AG09309 (cell line): ENCODE measurements at regions not wholly inside any gene's neighbourhood (a gene's known extent, or its start where the extent isn't known, plus 50 kb on each side); places are given as distances from the start of the nearest gene placed in this dataset.
"Not testable (repeated sequence)": the region's sequence is repeated elsewhere in the genome, so short reads cannot be mapped to it uniquely, and the experiment has no call there.

Experiments used
- DNase-seq: peaks from one replicate; pipeline ENCODE4 v3.0.0-alpha.2; 2010; ENCODE audit warnings: low read depth
- H3K4me3 ChIP-seq: 2 replicates; pipeline ENCODE4 v1.5.1; 2011; ENCODE audit warnings: mild to moderate bottlenecking, low read depth, low read length, moderate library complexity; ENCODE audit not compliant: control insufficient read depth
- TF ChIP-seq, protein P1 (sequence below): IDR thresholded peaks from 2 replicates; pipeline ENCODE4 v1.5.1; 2011; ENCODE audit warnings: mild to moderate bottlenecking, low read depth, low read length, inconsistent platforms; ENCODE audit not compliant: insufficient read depth, control insufficient read depth; ENCODE audit errors: missing control alignments

DNA sequence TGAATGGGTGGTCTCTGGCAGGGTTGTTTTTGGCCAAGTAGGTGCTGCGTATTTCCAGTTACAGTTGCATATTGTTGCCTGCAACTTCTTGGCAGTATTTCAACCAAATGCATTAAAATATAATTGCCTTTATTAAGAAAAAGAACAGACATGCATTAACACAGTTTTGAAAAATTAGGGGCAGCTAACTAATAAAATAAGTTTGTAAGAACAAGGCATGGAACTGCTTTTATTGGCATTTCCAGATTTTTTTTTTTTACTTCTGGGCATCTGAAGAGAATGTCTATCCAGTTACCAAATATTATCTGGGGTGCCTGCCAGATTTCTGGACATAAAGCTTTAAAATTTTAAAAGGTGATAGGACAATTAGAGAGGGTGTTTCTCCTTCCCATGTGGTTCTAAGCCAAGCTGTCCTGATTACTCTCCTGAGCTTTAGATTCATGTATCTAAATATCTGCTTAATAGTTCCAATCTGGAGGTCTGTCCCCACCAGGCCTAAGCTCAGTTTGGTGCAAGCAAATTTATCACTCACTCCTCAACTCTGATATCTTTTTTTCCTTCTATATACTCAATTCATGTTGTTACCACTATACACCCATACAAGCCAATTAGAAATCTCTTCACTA is 553.3 kb upstream of the USP24 start:
- H3K4me3 ChIP-seq: no peak overlapping the region
- TF ChIP-seq, protein P1, sequence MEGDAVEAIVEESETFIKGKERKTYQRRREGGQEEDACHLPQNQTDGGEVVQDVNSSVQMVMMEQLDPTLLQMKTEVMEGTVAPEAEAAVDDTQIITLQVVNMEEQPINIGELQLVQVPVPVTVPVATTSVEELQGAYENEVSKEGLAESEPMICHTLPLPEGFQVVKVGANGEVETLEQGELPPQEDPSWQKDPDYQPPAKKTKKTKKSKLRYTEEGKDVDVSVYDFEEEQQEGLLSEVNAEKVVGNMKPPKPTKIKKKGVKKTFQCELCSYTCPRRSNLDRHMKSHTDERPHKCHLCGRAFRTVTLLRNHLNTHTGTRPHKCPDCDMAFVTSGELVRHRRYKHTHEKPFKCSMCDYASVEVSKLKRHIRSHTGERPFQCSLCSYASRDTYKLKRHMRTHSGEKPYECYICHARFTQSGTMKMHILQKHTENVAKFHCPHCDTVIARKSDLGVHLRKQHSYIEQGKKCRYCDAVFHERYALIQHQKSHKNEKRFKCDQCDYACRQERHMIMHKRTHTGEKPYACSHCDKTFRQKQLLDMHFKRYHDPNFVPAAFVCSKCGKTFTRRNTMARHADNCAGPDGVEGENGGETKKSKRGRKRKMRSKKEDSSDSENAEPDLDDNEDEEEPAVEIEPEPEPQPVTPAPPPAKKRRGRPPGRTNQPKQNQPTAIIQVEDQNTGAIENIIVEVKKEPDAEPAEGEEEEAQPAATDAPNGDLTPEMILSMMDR: no peak
- no peak for DNase-seq

DNA sequence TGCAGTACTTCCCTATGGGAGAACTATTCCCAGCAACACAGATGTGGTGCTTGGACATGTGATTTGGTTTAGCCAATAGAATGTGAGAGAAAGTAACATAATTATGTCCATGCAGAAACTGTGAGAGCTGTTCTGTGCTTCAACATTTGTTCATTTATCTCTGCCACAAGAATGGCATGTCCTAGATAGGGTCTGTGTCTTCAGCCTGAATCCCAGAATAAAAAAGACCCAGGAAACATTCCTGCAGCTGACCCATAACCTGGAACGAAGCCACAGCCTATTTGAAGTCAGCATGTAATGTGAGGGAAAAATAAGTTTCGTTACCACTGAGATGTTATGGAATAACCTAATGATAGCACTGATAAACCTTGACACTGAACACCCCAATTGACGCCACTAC is 552.0 kb upstream of the USP24 start:
- DNase-seq: no peak
- TF ChIP-seq, protein P1: no peak
- no peak overlapping the region for H3K4me3 ChIP-seq

DNA sequence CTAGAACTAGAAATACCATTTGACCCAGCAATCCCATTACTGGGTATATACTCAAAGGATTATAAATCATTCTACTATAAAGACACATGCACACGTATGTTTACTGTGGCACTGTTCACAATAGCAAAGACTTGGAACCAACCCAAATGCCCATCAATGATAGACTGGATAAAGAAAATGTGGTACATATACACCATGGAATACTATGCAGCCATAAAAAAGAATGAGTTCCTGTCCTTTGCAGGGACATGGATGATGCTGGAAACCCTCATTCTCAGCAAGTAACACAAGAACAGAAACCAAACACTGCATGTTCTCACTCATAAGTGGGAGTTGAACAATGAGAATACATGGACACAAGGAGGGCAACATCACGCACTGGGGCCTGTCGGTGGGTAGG is 550.3 kb upstream of the USP24 start:
- not testable (repeated sequence) for H3K4me3 ChIP-seq, DNase-seq

DNA sequence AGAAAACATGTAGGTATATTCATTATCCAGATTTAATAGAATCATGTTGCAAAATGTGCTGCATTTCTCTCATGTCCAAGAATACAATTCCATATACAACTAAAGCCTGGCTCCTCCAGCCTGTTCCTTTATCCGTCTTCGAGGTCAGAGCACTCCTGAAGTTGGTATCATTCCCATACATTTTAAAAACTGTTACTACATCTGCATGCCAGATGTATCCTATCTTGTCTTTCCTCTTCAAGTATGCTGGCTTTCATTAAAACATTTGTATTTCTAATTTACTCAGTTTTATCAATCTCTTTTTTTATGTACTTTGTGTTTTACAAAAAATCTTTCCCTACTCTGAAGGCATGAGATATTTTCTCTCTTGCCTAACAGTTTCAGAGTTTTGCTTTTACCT is 536.6 kb upstream of the USP24 start:
- DNase-seq: no peak
- TF ChIP-seq, protein P1: no peak
- H3K4me3 ChIP-seq: no peak overlapping the region

DNA sequence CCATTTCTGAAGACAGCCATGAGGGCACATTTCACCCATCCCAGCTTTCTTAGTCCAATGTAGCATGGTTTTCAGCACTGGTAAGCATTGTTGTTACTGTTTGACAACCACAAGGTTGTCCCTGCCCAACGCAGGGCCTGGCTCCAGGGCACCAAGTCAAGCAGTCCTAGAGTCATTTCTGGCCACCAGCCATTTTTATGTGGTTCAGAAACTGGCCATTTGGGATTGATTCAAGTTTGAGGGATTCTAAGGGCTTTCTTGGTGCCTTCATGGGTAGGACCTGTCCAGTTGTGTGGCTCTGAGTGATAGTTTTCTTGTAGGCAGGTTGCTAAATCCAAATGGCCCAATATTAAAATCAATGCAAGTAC is 535.4 kb upstream of the USP24 start:
- TF ChIP-seq, protein P1: no peak
- H3K4me3 ChIP-seq: no peak overlapping the region
- no peak for DNase-seq

DNA sequence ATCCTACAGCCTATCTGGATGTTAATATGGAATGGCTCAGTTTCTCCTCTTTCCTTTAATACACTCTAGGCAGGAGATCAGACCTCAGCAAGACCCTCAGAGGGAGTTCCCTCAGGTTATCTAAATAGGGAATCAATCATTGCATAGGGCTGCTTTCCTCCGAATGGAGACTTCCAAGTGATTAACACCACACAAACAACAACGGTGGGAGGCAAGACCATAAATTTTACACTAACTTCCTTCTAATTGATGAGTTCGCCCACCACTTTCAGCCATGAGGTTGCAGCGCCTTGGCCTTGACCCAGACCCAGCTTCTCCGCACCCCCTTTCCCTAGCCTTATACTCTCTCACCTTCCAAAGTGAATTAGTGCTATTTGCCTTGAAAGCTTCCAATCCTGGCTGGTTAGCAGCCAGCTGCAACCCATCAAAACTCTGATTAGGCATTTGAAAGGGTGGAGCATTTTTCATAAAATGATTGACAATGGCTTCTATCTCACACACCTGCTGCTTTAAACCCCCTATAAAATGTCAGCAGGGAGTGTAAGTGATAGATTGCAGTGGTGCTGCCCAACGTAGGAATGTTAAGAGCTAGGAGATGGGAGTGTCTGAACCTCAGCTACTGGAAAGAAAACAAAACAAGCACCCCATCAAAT is 534.9 kb upstream of the USP24 start:
- DNase-seq: no peak
- TF ChIP-seq, protein P1: no peak
- no peak overlapping the region for H3K4me3 ChIP-seq

DNA sequence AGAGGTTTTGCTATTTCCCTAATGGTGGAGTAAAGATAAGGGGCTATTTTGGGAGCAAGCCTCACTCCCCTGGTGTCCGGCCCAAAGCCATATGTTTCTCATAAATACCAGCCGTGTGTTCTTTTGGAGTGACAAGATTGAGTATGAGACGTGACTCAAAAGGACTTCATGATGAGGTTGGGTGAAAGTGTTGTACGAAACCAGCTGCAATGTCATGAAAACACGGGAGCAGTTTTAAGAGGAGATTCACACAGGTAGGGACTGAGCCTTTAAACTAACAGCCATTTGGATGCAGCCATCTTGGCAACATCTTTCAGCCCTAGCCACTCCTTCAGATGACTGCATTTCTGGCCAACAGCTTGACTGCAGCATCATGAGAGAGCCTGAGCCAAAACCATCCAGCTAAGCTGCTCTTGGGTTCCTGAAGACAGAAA is 532.3 kb upstream of the USP24 start:
- no peak for DNase-seq
- TF ChIP-seq, protein P1: no peak
- no peak overlapping the region for H3K4me3 ChIP-seq
